ENCODE measurements at regions not wholly inside any gene's neighbourhood (a gene's known extent, or its start where the extent isn't known, plus 50 kb on each side); places are given as distances from the start of the nearest gene placed in this dataset.

- ATAC-seq (peak; percentile 76), DNase-seq (peak; percentile 35)
These were observed 63.9 kb downstream of the C9orf152 start for GRCh38 chr9:110143950-110144545.

DNA sequence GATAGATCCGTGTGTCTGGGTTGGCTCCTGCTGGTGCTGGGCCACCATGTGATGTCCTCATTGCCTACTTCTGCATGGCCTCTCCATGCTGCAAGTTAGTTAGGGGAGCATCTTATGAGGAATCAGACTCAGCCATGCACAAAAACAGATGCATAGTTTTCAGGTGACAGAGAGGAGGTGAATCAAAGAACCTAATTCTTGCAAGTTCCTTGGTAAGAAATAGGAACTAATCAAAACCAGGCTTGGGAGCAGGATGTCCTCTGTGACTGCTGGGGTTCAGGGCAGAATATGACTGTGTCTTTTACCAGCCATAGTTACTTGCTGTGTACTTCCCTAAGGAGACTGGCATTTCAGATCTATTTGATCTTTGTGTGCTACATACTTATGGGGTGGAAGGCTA is 61.6 kb downstream of the C9orf152 start:
- no peak for ATAC-seq
- DNase-seq = no peak

DNA sequence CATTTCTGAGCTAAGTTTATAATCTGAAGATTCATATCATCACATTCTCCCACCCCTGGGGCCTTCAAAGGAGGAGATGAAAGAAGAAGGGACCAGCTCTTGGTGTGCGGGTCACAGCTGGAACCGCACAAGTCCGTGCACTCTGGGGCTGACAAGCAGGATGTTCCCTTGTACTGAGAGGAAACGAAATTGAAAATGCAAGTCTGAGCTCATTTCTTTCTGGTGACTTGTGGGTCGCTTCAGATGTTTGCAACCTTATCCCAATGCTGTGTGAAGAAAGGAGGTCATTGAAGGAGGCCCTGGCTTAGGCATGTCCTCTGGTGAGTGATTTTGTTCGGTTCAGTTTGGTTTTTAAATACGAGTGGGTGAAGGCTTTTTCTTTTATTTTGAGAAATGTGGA is 59.6 kb downstream of the C9orf152 start:
- peak; percentile 89 for ATAC-seq

GRCh38 chr9:110148891-110149290 is 59.1 kb downstream of the C9orf152 start:
- no peak for ATAC-seq
- DNase-seq = no peak

More for the DNA sequence above, 59.6 kb downstream of the C9orf152 start:
- peak; percentile 56 for DNase-seq
